GM12878 (cell line): ENCODE measurements at regions not wholly inside any gene's neighbourhood (a gene's known extent, or its start where the extent isn't known, plus 50 kb on each side); places are given as distances from the start of the nearest gene placed in this dataset.

Experiments used
- ATAC-seq: fragments of 200-7000 bp; cut with Tn5 transposase; 3 replicates; pipeline ENCODE4 v1.9.1; 2020; ENCODE audit warnings: mild to moderate bottlenecking, moderate library complexity
- BruUV-seq: library from RNA; stranded (reverse); fragments of 400-500 nt; replicated peaks from 2 replicates; lab custom pipeline; 2021; lab: Mats Ljungman, UMichigan
- CTCF ChIA-PET: fragments of 300-600 bp; sonication (Branson Sonifier 250); formaldehyde crosslinking; extraction: SDS; loops from one replicate; lab custom pipeline; 2021; ENCODE audit warnings: inconsistent platforms; lab: Yijun Ruan, JAX
- POLR2A ChIA-PET: fragments of 350-600 bp; formaldehyde crosslinking; extraction: SDS; loops from one replicate; lab custom pipeline; 2021; ENCODE audit warnings: inconsistent platforms; lab: Charles Lee
- RAD21 ChIA-PET: fragments of 300-600 bp; sonication (Branson Sonifier 250); formaldehyde crosslinking; loops from one replicate; lab custom pipeline; 2023; ENCODE audit warnings: antibody characterized with exemption; ENCODE audit not compliant: unreplicated experiment; lab: Charles Lee
- SMC1A ChIA-PET: fragments of 300-600 bp; sonication (Branson Sonifier 250); formaldehyde crosslinking; loops from one replicate; lab custom pipeline; 2023; ENCODE audit not compliant: unreplicated experiment, uncharacterized antibody; lab: Charles Lee
- DNase-seq: peaks from one replicate; pipeline ENCODE4 v3.0.0-alpha.2; 2011; ENCODE audit warnings: low read depth, low spot score
- FAIRE-seq: peaks from 3 replicates; lab custom pipeline; 2011; peaks lifted over from hg19 to GRCh38; lab: Jason Lieb, UNC
- H2AFZ ChIP-seq: 2 replicates; pipeline ENCODE4 v1.6.0; 2011; ENCODE audit warnings: low read depth, low read length, control low read depth; ENCODE audit not compliant: control insufficient read depth
- H3K27ac ChIP-seq: 2 replicates; pipeline ENCODE4 v1.5.1; 2011; ENCODE audit warnings: control low read depth; ENCODE audit not compliant: control insufficient read depth, insufficient read depth
- H3K27me3 ChIP-seq, 2 experiments: replicated peaks in 1 of 2; 2 replicates each; pipeline versions ENCODE4 v1.6.0 to v1.6.1; 2011; ENCODE audit warnings: low read length in 1 of 2; ENCODE audit not compliant: control insufficient read depth in 2 of 2, insufficient read depth in 2 of 2
- H3K36me3 ChIP-seq, 2 experiments: 2 replicates each; pipeline ENCODE4 v1.5.1; 2011; ENCODE audit warnings: low read length in 1 of 2; ENCODE audit not compliant: control insufficient read depth in 2 of 2, insufficient read depth in 2 of 2
- H3K4me1 ChIP-seq: 2 replicates; pipeline ENCODE4 v1.6.1; 2011; ENCODE audit warnings: mild to moderate bottlenecking, low read length, moderate library complexity, mixed read lengths; ENCODE audit not compliant: control insufficient read depth, insufficient read depth
- H3K4me2 ChIP-seq: 2 replicates; pipeline ENCODE4 v1.6.0; 2011; ENCODE audit warnings: control low read depth; ENCODE audit not compliant: control insufficient read depth, insufficient read depth
- H3K4me3 ChIP-seq: fragments of 200-600 bp; sonication (generic); 2 replicates; pipeline ENCODE4 v1.5.1; 2016
- H3K79me2 ChIP-seq: 2 replicates; pipeline ENCODE4 v1.6.0; 2011; ENCODE audit warnings: low read length; ENCODE audit not compliant: control insufficient read depth, insufficient read depth
- H3K9ac ChIP-seq: 2 replicates; pipeline ENCODE4 v1.8.0; 2011; ENCODE audit warnings: low read length, control low read depth, mixed read lengths; ENCODE audit not compliant: control insufficient read depth, insufficient read depth
- H3K9me3 ChIP-seq: replicated peaks from 3 replicates; pipeline ENCODE4 v1.5.1; 2011; ENCODE audit warnings: mild to moderate bottlenecking, low read length; ENCODE audit not compliant: control insufficient read depth, insufficient read depth
- H4K20me1 ChIP-seq: 2 replicates; pipeline ENCODE4 v1.6.0; 2011; ENCODE audit not compliant: control insufficient read depth, insufficient read depth
- BHLHE40 ChIP-seq, 2 experiments: fragments of 450-650 bp in 1 of 2; IDR thresholded peaks; 2 replicates each; pipeline ENCODE4 v1.6.1; 2011 to 2017; ENCODE audit warnings: low read depth in 2 of 2, borderline replicate concordance in 1 of 2, improper control_type of control experiment in 1 of 2, low read length in 1 of 2, mild to moderate bottlenecking in 1 of 2
- CBFB ChIP-seq: IDR thresholded peaks from 2 replicates; pipeline ENCODE4 v1.6.1; 2016; ENCODE audit warnings: antibody characterized with exemption, low read depth
- CHD2 ChIP-seq: IDR thresholded peaks from 2 replicates; pipeline ENCODE4 v1.6.1; 2011; ENCODE audit warnings: low read depth, low read length, improper control_type of control experiment, borderline replicate concordance
- CREB1 ChIP-seq: IDR thresholded peaks from 2 replicates; pipeline ENCODE4 v1.6.1; 2012; ENCODE audit warnings: low read depth, mild to moderate bottlenecking, inconsistent platforms
- GATAD2B ChIP-seq: fragments of 450-650 bp; conservative IDR thresholded peaks from 2 replicates; pipeline ENCODE4 v1.6.1; 2017; ENCODE audit warnings: low read depth, mild to moderate bottlenecking, moderate library complexity
- IRF5 ChIP-seq: fragments of 450-650 bp; IDR thresholded peaks from 2 replicates; pipeline ENCODE4 v1.6.1; 2017; ENCODE audit warnings: borderline replicate concordance
- JUND ChIP-seq: IDR thresholded peaks from 2 replicates; pipeline ENCODE4 v1.6.1; 2012; ENCODE audit warnings: low read depth, mild to moderate bottlenecking, low read length, improper control_type of control experiment, moderate library complexity
- MTA2 ChIP-seq: fragments of 450-650 bp; IDR thresholded peaks from 2 replicates; pipeline ENCODE4 v1.6.1; 2016; ENCODE audit warnings: low read depth, mild to moderate bottlenecking, moderate library complexity
- MYB ChIP-seq: fragments of 150-350 bp; IDR thresholded peaks from 2 replicates; pipeline ENCODE4 v1.6.1; 2014; ENCODE audit warnings: mild to moderate bottlenecking, low read depth, low read length, borderline replicate concordance
- NFXL1 ChIP-seq: fragments of 450-650 bp; IDR thresholded peaks from 2 replicates; pipeline ENCODE4 v1.6.1; 2017; ENCODE audit warnings: antibody characterized with exemption, mild to moderate bottlenecking, borderline replicate concordance
- POU2F2 ChIP-seq: IDR thresholded peaks from 3 replicates; pipeline ENCODE4 v1.6.1; 2011; ENCODE audit warnings: low read depth, mild to moderate bottlenecking, low read length, borderline replicate concordance
- TBL1XR1 ChIP-seq: IDR thresholded peaks from 2 replicates; pipeline ENCODE4 v1.6.1; 2012; ENCODE audit warnings: low read depth, low read length, improper control_type of control experiment
- TCF3 ChIP-seq: IDR thresholded peaks from 2 replicates; pipeline ENCODE4 v1.6.1; 2012; ENCODE audit warnings: low read depth, mild to moderate bottlenecking, low read length, borderline replicate concordance; ENCODE audit not compliant: insufficient read depth
- ZNF622 ChIP-seq: fragments of 450-650 bp; IDR thresholded peaks from 2 replicates; pipeline ENCODE4 v1.6.1; 2017; ENCODE audit warnings: mild to moderate bottlenecking, inconsistent platforms
- WGBS: methylation state at CpG from one replicate; pipeline ENCODE4 v1.1.6; 2016; ENCODE audit warnings: low lambda C conversion rate; ENCODE audit not compliant: insufficient replicate concordance, insufficient coverage; ENCODE audit errors: missing lambda C conversion rate; 5-methylcytosine and 5-hydroxymethylcytosine counted together
- in situ Hi-C: fragments of 300-500 bp; cut with MboI; formaldehyde crosslinking; loops from 9 replicates; pipeline ENCODE4 v1.14.3; 2018; ENCODE audit warnings: mixed read lengths
- intact Hi-C: fragments of 100-400 bp; cut with micrococcal nuclease; formaldehyde crosslinking; loops from one replicate; pipeline ENCODE4 v1.14.2; 2022; ENCODE audit not compliant: unreplicated experiment

GRCh38 chr10:2475711-2476217, 591.6 kb upstream of the PFKP start:
- FAIRE-seq (no peak), DNase-seq (no peak), ATAC-seq (no peak)
- ChIA-PET RAD21 (no interaction called here), POLR2A (no interaction called here), SMC1A (interaction anchor here (0.5 kb wide), 1 partner anchor 1242 kb away, joined by 3 read pairs; no protein-coding TSS in a partner anchor), CTCF (no interaction called here)
- Histone ChIP-seq H2AFZ (no peak overlapping the region), H3K4me2 (no peak overlapping the region), H3K4me1 (no peaks in the 10 kb centered on the region), H3K79me2 (no peaks in the 10 kb centered on the region), H3K36me3 (no peaks in the 10 kb centered on the region), H3K9me3 (no peaks in the 10 kb centered on the region), H3K27ac (no peak overlapping the region), H3K27me3 (no peaks in the 10 kb centered on the region), H3K9ac (no peak overlapping the region), H4K20me1 (no peaks in the 10 kb centered on the region), H3K4me3 (no peak overlapping the region)
- 10% methylated on average over 6 of the region's 6 CpGs for WGBS
- in situ Hi-C loops (no loop called here), intact Hi-C loops (no loop called here)
- TF ChIP-seq BHLHE40 (IDR thresholded peaks at IDR 0.05; ENCODE audit: borderline replicate concordance in 1 of 2, low read depth in 2 of 2, low read length in 1 of 2) (no peak), TCF3 (no peak), POU2F2 (no peak), ZNF622 (no peak), CBFB (no peak), CREB1 (no peak), IRF5 (no peak), MYB (no peak), CHD2 (no peak), NFXL1 (no peak), GATAD2B (no peak), JUND (no peak), TBL1XR1 (no peak), MTA2 (no peak)
- no TSS peak for BruUV-seq
